ENCODE measurements at regions not wholly inside any gene's neighbourhood (a gene's known extent, or its start where the extent isn't known, plus 50 kb on each side); places are given as distances from the start of the nearest gene placed in this dataset.

GRCh38 chr2:223251656-223252229, 199.8 kb downstream of the KCNE4 start:
- Histone ChIP-seq H3K27me3 (no peaks in the 10 kb centered on the region), H3K9me3 (no peaks in the 10 kb centered on the region), H3K36me3 (no peaks in the 10 kb centered on the region), H3K4me1 (ENCODE audit: insufficient read depth) (no peaks in the 10 kb centered on the region), H3K27ac (no peak overlapping the region), H3K4me3 (no peak overlapping the region)
- intact Hi-C loops (cut with DNase I) = no loop called here
- TF ChIP-seq EP300 (IDR thresholded peaks at IDR 0.05) = no peak
- no peak for TF ChIP-seq CTCF (IDR thresholded peaks at IDR 0.05)
- TF ChIP-seq POLR2A (IDR thresholded peaks at IDR 0.05) = no peak
- 78 to 87% (median 86%) methylated on average over 10 of the region's 10 CpGs for WGBS, 3 donors
- no peak for DNase-seq

DNA sequence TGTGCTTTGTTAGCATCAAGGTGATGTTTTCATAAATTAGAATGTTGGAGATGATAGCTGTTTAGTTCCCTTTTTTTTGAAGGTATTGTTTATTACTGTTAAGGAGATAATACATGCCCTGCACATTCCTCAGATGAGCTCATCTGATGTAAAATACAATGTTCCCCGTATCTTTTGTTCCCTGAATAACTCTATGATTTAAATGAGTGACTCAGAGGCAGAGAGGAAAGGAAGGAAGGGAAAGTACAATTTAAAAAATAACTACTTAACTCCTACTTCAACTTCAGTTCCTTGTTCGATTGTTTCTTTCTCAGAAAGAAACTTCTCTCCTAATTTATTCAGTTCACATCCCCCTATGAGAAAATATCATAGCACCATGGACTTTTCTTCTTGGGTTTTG, 208.7 kb downstream of the KCNE4 start:
- no peaks in the 10 kb centered on the region for H3K27me3 ChIP-seq
- H3K4me1 ChIP-seq (ENCODE audit: insufficient read depth) = no peaks in the 10 kb centered on the region
- no peak for TF ChIP-seq POLR2A (IDR thresholded peaks at IDR 0.05)
- TF ChIP-seq EP300 (IDR thresholded peaks at IDR 0.05) = no peak
- TF ChIP-seq CTCF (IDR thresholded peaks at IDR 0.05) = no peak
- no peaks in the 10 kb centered on the region for H3K36me3 ChIP-seq
- no peaks in the 10 kb centered on the region for H3K9me3 ChIP-seq
- intact Hi-C loops (cut with DNase I) = no loop called here
- DNase-seq = no peak
- WGBS, 3 donors = 42 to 56% (median 55%) methylated on average over 2 of the region's 2 CpGs
- no peak overlapping the region for H3K4me3 ChIP-seq
- H3K27ac ChIP-seq = no peak overlapping the region

DNA sequence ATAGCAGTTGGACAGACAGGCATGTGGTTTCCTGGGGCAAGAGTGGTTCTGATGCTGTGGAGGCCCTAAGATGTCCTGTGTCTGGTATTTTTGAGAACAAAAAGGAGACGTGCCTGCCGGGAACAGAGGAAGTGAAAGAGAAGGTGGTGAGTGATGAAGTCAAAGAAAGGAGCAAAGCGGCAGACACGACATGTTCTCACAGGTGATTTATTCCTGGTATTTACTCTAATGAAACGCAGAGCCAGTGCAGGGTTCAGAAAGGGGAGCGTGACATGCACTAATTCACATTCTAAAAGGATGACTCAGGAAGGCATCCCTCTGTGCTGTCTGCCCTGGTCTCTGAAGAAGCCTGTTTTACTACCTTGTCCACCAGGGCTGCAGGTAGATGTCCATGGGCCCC, 211.0 kb downstream of the KCNE4 start:
- 54 to 72% (median 66%) methylated on average over 6 of the region's 6 CpGs for WGBS, 3 donors
- H3K36me3 ChIP-seq = no peaks in the 10 kb centered on the region
- H3K9me3 ChIP-seq = no peaks in the 10 kb centered on the region
- H3K4me3 ChIP-seq = no peak overlapping the region
- no peaks in the 10 kb centered on the region for H3K4me1 ChIP-seq (ENCODE audit: insufficient read depth)
- no peak for DNase-seq
- TF ChIP-seq POLR2A (IDR thresholded peaks at IDR 0.05) (no peak), CTCF (IDR thresholded peaks at IDR 0.05) (no peak), EP300 (IDR thresholded peaks at IDR 0.05) (no peak)
- no peak overlapping the region for H3K27ac ChIP-seq
- no peaks in the 10 kb centered on the region for H3K27me3 ChIP-seq
- intact Hi-C loops (cut with DNase I) = no loop called here

GRCh38 chr2:223264541-223265193, 212.7 kb downstream of the KCNE4 start:
- no peaks in the 10 kb centered on the region for H3K36me3 ChIP-seq
- H3K27ac ChIP-seq = no peak overlapping the region
- no peak overlapping the region for H3K4me3 ChIP-seq
- intact Hi-C loops (cut with DNase I) = no loop called here
- 83 to 86% (median 84%) methylated on average over 2 of the region's 2 CpGs for WGBS, 3 donors
- no peaks in the 10 kb centered on the region for H3K9me3 ChIP-seq
- TF ChIP-seq EP300 (IDR thresholded peaks at IDR 0.05) = no peak
- no peaks in the 10 kb centered on the region for H3K4me1 ChIP-seq (ENCODE audit: insufficient read depth)
- no peaks in the 10 kb centered on the region for H3K27me3 ChIP-seq
- no peak for DNase-seq

GRCh38 chr2:223267160-223267951, 215.4 kb downstream of the KCNE4 start:
- intact Hi-C loops (cut with DNase I) = no loop called here
- DNase-seq = no peak
- TF ChIP-seq EP300 (IDR thresholded peaks at IDR 0.05) = no peak
- no peak for TF ChIP-seq CTCF (IDR thresholded peaks at IDR 0.05)
- TF ChIP-seq POLR2A (IDR thresholded peaks at IDR 0.05) = no peak
- H3K27ac ChIP-seq = no peak overlapping the region
- H3K4me1 ChIP-seq (ENCODE audit: insufficient read depth) = no peaks in the 10 kb centered on the region
- WGBS, 3 donors = 78 to 86% (median 83%) methylated on average over 6 of the region's 6 CpGs
- no peak overlapping the region for H3K4me3 ChIP-seq
- H3K36me3 ChIP-seq = no peaks in the 10 kb centered on the region
- H3K27me3 ChIP-seq = no peaks in the 10 kb centered on the region
- H3K9me3 ChIP-seq = no peaks in the 10 kb centered on the region
